PC-9 (cell line): ENCODE measurements at regions not wholly inside any gene's neighbourhood (a gene's known extent, or its start where the extent isn't known, plus 50 kb on each side); places are given as distances from the start of the nearest gene placed in this dataset.

Source experiments
- CTCF ChIP-seq: fragments of 200-600 bp; sonication (generic); conservative IDR thresholded peaks from 2 replicates; pipeline ENCODE4 v1.6.1; 2017; ENCODE audit warnings: mixed run types, antibody characterized with exemption, mild to moderate bottlenecking, moderate library complexity
- EZH2 ChIP-seq: fragments of 200-600 bp; sonication (generic); IDR thresholded peaks from 2 replicates; pipeline ENCODE4 v1.8.0; 2017; ENCODE audit warnings: antibody characterized with exemption, low read depth

- no peak for TF ChIP-seq CTCF
- TF ChIP-seq EZH2: no peak
Observed at GRCh38 chr13:55062662-55063061, 2034.0 kb downstream of the OLFM4 start.
